ENCODE measurements at regions not wholly inside any gene's neighbourhood (a gene's known extent, or its start where the extent isn't known, plus 50 kb on each side); places are given as distances from the start of the nearest gene placed in this dataset.

DNA sequence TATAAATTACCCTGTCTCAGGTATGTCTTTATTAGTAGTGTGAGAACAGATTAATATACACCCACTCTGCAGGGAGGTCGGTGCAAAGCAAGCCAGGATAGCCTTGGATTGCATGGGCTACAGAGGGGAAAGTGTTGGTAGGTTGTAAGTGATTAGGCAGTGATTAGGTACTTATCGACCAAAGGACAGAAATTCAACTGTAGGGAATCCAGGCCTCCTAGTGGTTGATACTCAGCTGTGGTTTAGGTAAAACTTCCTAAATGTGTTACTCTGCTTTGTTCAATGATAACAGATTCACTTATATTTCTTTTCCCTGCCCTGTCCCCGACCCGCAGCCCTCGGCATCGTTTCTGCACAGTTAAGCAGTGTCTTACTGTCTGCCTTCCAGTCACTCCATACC is 444.0 kb downstream of the FIGN start:
- no peak for FAIRE-seq
- DNase-seq (ENCODE audit: low spot score in 2 of 2): no peak

DNA sequence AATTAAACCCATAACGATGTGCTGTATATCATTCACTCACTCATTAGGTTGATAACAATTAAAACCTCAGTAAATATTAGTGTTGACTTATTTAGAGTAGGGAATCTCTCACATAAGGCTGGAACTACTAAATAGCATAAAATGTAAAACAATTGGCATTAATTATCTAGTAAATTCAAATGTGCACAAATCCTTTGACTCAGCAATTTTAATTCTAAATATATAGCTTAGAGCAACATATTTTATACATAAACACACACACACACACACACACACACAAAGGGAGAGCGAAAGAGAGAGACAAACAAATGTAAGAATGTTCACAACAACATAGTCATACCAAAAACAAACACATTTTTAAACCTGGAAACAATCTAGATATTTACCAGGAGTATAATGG is 443.1 kb upstream of the KCNH7 start:
- no peak for FAIRE-seq

DNA sequence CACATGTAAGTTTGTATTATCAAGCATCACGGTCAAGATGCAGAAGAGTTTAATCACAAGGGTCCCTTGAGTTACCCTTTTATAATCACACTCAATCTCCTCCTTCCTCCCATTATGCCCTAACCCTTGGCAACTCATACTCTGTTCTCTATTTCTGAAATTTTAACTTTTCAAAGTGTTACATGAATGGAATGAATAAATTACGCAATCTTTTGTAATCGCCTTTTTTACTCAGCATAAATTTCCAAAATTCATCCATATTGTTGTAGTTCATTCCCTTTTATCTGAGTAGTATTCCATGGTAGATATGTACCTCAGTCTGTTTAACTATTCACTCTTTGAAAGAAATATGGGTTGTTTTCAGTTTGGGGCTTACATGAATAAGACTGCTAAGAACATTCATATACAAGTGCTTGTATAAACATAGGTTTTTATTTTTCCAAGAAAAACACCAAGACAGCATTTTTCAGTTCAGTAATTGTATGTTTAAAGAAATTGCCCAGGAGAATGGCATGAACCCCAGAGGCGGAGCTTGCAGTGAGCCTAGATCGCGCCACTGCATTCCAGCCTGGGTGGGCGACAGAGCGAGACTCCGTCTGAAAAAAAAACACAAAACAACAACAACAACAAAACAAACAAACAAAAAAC is 430.9 kb upstream of the KCNH7 start:
- FAIRE-seq (no peak), DNase-seq (ENCODE audit: low spot score in 2 of 2) (no peak)

More for the DNA sequence above, 443.1 kb upstream of the KCNH7 start:
- DNase-seq (ENCODE audit: low spot score in 2 of 2): no peak

DNA sequence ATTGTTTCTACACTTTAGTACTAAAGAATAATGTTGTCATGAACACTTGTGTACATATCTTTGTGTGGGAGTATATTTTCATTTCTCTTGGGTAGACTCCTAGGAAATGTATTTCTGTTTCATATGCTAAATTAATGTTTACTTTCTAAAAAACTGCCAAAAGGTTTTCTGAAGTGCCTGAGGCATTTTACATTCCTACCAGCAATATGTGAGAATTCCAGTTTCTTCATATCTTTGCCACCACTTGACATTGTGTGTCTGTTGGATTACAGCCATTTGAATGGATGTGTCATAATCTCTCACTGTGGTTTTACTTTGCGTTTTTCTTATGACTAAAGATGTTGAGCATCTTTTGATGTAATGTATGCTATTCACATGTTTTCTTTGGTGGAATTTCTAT is 428.2 kb upstream of the KCNH7 start:
- FAIRE-seq: no peak

DNA sequence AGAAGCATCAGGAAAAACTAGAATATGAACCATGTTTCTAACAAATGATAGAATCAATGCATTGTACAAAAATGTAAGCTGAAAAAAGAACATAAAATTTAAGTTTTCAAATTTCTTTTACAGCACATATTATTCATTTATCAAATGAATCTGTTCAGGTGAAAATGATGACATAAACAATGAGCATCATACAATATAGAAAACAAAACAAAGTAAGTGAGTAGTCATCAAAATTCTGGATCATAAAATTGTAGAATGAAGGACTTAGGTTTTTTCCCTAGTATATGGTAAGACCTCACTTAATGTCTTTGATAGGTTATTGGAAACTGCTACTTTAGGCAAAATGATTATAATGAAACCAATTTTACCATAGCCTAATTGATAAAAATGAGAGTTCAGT is 427.0 kb upstream of the KCNH7 start:
- DNase-seq (ENCODE audit: low spot score in 2 of 2): no peak
- FAIRE-seq: no peak

More for the DNA sequence above, 428.2 kb upstream of the KCNH7 start:
- no peak for DNase-seq (ENCODE audit: low spot score in 2 of 2)

DNA sequence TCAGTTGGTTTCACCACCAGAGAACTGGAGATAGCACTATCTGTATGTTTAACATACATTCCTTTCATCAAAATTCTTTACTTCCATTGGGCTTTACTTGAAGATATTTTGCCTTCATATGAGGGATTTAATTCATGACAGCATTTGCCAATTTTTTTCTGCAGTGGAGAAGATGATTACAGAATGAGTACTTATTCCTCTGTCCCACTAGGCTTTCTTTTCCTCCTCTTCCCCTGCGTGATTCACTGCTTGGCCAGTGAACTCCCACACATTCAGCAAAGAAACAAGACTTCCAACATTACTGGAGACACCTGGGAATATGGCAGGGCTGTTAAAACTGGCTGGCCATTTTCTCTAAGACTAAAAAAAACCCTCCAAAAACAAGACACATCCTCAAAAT is 425.8 kb upstream of the KCNH7 start:
- FAIRE-seq: no peak
- no peak for DNase-seq (ENCODE audit: low spot score in 2 of 2)

DNA sequence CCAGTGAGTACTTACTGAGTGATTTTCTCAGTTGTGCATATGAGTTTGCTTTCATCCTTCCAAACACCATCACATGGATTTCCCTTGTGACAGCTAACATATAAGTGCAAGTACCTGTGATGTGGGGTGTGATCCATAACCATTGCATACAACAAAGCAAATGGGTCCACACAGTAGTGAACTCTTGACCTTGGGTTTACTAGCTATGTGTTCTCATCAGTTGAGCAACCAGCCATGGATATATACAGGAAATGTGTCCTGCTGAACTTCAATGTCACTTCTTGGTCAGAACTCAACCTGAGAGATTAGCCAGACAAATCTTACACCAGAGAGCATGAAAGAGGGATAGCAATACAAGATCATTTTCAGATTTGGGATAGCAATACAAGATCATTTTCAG is 420.9 kb upstream of the KCNH7 start:
- FAIRE-seq (no peak), DNase-seq (ENCODE audit: low spot score in 2 of 2) (no peak)

DNA sequence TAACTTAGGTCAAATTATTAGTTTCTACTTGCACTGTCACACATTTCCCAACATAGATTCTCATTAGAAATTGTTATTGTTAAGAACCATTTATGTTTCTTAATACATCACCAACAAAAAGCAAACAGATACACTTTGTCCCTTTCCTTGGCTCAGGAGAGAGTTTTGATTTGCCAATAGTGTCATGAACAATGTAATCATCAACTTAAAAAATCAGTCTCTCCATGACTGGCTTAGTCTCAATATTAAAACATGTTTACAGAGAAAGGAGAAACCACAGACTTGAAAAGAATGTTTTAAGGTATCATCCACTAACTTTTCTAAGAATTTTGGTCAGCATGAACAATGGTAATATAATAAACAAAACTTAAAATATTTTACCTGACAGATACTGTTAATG is 416.5 kb upstream of the KCNH7 start:
- DNase-seq (ENCODE audit: low spot score in 2 of 2) (no peak), FAIRE-seq (no peak)

DNA sequence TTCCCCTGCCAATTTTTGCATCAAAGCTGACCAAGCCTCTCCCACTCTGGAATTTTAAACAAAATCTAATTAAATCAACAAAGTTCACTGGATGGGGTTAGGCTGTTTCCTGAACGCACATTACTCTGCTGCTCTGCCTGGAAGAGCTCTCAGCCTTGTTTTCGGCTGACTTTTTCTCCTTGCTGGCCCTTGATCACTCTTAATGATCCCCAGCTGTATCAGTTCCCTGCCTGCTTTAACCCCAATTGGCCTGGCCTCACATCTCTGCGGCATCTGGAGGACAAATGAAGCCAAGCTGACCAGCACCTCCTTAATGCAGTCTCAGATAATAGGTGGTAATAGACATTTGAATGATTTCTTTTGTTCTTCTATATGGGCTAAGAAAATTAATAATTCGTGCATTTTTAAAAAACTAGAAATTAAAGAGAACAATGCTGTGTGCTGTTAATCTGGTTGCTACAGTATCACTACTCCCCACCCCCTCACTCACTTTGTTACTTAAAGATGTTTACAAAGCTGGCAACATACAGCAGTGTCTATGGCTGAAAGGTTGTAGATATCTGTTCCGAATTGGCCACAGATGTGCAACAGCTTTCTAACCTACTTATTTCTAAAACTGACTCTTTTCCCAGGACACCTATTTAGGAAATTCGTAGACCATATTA is 415.2 kb upstream of the KCNH7 start:
- FAIRE-seq (no peak), DNase-seq (ENCODE audit: low spot score in 2 of 2) (no peak)

DNA sequence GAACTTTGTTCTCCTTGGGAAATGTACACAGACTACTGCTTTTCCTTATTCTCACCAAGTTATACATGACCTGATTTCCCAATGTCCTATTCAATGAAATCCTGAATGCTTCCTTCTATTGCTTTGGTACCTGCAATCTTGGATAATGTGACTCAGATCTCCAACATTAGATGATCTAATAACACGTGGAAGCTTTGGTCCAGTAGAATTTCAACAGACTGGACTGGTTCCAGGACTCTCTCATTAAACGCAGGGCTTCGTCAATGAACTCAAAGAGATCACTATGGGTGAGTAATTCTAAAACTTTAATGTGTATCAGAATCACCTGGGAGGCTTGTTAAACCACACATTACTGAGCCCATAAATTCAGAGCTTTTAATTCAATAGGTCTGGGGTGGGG is 413.6 kb upstream of the KCNH7 start:
- no peak for DNase-seq (ENCODE audit: low spot score in 2 of 2)
- no peak for FAIRE-seq

DNA sequence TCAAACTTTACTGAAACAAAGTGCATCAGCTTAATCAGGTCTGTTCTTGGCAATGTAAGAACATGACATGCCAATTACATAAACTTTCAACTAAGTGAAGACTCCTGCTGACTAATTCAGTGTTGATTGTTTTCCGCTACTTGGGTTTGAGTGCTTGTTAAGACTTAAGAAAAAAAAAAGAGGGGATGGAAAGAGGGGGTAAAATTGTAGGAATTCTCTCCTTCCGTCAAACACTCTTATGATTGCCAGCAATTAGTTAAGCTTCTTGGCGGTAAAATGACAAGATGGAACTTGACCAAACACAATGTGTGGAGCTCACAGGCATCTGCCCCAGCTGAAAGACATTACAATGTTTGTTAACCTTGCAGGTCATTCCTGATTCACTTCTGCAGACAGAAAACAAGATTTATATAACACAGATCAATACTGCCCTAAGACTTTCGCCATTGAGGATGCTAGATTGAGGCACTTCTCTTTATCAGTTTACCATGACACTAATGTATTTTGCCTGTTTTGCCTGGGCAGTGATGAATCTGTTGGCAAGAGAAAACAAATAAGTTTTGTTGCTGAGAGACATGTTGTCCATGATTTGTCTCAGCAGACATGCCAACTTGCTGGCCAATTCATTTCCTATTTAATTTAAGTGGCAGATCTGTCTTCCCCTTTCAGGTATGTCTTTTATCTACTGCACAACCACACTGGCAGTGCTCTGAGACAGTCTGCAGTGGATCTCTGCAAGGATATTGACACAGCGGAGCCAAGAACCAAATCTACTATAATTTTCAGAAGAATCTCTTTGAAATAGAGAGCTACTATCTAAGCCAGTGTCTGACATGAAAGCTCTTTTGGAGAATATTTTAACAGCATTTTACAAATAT is 410.0 kb upstream of the KCNH7 start:
- no peak for DNase-seq (ENCODE audit: low spot score in 2 of 2)
- FAIRE-seq: no peak

DNA sequence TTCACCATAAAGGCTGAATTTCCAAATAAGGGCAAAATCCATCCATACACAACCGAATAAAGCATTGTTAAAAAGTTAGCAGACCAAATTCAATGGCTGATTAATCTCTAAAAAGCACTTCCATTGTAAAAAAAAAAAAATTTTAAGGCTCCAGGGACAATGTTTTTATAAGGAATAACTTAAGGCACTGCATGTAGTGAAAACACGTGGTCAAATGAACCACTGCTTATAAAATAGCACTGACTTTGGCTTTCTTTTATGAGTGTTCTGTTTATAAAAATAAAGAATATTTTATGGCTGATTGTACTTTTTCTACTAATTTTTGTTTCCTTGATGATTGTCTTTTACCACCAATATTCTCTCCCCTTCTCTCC is 409.3 kb upstream of the KCNH7 start:
- FAIRE-seq: no peak
- no peak for DNase-seq (ENCODE audit: low spot score in 2 of 2)

DNA sequence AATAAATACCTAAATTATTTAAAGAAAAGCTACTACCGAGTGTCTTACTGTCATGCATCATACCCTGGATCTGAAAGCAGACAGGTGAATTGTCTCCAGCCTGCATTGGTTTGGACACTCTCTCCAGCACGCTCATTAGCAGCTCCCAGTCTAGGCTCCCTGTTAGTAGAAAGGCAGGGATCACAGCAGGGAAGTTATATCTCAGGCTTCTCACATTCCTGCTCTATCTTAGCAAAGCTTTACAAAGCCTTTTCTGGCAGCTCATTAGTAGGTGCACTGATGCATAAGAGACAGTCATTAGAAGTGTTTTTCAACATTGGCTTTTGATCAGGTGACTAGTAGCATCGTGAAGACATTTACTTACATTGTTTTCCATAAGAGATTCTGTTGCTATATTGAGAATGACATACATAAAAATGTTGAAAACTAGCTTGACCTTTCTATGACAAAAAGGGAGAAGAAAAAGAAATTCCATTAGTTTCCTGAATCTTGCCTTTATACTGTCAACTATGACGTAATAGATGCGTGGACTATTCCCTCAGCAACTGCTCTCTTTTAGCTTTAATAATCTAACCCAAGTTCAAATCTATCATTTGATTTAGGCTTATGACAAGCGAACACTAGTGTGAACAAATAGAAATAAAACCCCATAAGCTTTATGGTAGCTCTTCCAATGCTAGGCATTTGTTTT is 408.7 kb upstream of the KCNH7 start:
- no peak for DNase-seq (ENCODE audit: low spot score in 2 of 2)

DNA sequence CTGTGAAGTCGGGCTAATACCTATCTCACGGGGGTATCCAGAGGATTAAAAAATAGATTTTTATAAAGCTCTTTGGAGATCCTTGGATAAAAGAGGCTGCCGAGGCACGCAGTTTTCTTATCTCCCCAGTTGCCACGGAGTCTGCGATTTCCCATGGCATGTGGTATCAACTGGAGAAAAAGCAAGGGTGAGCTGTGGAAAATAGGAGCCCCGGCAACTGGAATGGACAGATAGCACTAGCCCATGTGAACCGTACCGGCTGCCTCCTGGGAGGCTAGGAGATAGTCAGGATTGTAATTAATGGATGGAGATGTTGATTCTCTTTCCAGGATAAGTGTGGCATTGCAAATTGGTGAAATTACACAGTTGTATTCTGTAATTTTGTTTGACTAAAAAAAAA is 407.6 kb upstream of the KCNH7 start:
- DNase-seq (ENCODE audit: low spot score in 2 of 2) (no peak), FAIRE-seq (no peak)

More for the DNA sequence above, 408.7 kb upstream of the KCNH7 start:
- FAIRE-seq: no peak

DNA sequence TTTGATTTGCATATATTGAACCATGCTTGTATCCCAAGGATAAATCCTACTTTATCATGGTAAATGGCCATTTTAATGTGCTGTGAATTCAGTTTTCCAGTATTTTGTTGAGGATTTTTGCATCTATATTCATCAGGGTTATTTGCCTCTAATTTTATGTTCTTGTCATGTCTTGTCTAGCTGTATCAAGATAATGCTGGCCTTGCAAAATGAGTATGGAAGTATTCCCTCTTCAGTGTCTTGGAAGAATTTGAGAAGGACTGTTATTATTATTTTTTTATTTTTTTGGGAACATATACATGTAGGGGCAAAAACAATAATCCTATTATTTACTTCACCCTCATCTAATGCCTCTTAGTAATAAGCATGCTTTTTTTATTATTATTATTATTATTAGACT is 398.0 kb upstream of the KCNH7 start:
- FAIRE-seq: no peak
- DNase-seq (ENCODE audit: low spot score in 2 of 2): no peak

DNA sequence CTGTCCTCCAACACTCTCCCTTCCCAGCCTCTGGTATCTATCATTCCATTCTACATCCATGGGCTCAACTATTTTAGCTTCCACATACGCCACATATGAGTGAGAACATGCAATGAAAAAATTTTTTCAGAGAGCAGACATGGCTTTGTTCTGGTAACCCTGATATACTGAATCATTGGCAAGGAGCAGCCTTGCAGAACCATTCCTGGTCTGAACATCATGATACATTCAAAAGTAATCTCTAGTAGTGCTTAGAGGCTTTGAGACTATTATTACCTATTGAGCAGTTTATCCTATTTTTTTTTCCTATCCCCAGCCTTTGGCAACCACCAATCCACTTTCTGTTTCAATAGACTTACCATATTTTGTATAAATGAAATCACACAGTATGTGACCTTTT is 393.1 kb upstream of the KCNH7 start:
- DNase-seq (ENCODE audit: low spot score in 2 of 2) (no peak), FAIRE-seq (no peak)

DNA sequence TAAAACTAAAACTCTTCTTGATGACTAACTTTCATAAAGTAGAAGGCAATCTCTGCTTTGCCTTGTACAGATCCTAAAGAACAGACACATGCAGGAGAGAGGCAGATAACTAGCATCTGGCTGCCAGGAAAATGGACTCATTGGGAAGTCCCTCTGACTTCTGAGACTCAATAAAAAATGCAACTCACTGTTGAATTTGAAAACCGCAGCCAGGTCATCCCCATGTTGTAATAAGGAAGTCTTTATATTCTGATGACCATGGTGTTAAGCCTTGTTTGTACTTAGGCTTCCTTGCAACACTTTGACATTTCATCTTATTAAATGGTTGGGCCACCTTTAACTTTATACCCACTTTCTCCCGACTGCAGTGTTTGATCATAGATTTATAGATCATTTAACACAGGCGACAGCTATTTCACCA is 375.1 kb upstream of the KCNH7 start:
- FAIRE-seq (no peak), DNase-seq (ENCODE audit: low spot score in 2 of 2) (no peak)

DNA sequence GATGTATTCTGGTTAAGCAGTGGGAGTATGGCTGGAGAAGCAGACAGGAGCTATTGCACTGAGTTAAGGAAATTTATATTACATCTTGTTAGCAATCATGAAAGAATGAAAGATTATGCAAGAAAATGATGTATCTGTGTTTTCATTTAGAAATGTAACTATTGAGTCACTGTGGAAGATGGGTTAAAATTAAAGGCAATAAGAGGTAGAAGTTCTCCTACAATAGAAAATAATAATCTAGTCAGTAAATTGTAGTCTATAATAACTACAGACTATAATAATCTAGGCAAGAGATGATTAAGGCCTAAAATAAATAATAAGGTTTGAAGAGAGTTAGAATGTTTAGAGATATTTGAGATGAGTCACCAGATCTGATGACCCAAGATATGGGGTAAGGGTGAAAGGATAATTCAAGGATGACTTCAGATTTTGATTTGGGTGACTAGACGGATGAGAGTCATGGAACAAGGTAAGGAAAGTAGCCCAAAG is 371.9 kb upstream of the KCNH7 start:
- FAIRE-seq: no peak

DNA sequence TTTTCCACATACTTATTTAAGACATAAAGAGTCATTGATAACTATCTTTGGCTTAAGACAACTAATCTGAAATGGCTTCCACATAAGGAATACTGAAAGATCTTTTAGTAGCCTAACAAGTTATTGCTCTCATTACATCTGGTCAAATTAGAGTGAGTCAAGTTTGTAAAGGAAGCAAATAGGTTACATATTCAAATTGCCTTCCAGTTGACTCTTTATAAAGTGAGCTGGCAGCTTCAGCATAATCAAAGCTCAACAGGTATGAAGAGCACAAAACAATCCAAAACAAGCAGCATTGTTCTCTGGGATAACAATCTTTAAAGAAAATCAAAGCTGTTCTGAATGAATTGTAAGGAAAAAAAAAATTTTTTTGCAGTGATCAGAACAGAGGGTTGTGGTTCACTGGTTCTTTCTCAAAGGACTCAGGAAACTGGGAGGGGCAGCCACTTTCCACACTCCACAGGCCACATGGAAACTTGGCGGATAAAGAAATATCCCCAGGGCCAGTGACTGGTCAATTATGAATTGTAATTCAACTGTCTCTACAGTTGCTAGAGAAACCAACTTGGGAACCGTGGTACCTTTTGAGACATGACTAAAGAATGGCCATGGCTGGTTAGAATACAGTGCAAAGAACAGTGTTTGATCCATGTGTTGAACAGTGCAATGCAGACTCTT is 369.3 kb upstream of the KCNH7 start:
- DNase-seq (ENCODE audit: low spot score in 2 of 2): no peak
- FAIRE-seq: no peak

More for the DNA sequence above, 371.9 kb upstream of the KCNH7 start:
- DNase-seq (ENCODE audit: low spot score in 2 of 2): no peak

DNA sequence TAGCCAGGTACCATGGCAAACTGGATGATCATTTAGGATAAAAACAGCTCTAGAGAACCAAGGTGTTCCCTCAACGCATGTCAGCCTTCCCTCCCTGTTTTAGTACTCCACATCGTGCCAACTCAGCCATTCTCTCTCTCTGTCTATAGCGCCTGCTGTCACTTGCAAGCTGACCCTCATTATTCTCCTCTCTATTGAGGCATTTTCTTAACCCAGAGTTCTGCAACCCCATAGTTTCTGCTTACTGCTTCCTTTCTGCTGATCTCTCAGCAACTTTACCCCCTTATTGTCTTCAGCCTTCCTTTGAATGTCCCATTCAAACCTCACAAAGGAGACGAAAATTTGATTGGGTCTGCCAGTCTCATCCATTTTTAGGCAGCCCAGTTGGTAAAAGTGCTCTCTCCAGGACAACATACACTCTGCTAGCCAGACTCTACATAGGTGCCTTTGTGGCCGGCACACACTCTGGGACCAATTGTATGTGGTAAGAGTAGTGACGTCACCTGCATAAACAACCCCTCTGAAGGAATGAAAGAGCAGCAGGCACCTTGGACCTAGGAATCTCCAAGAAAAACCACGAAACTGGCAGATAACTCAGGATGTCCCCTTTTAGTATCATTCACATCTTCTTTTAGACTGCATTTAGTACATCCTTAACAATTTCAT is 367.2 kb upstream of the KCNH7 start:
- DNase-seq (ENCODE audit: low spot score in 2 of 2) (no peak), FAIRE-seq (no peak)
